GM23248 (cell line): ENCODE measurements at regions not wholly inside any gene's neighbourhood (a gene's known extent, or its start where the extent isn't known, plus 50 kb on each side); places are given as distances from the start of the nearest gene placed in this dataset.

Source experiments
- EZH2 ChIP-seq: fragments of 200-600 bp; sonication (generic); IDR thresholded peaks from 2 replicates; pipeline ENCODE4 v1.6.1; 2018; ENCODE audit warnings: antibody characterized with exemption, mild to moderate bottlenecking; ENCODE audit not compliant: insufficient read depth, poor library complexity, severe bottlenecking
- EZH2phosphoT487 ChIP-seq: fragments of 200-600 bp; sonication (generic); IDR thresholded peaks from 2 replicates; pipeline ENCODE4 v1.6.1; 2018; ENCODE audit warnings: antibody characterized with exemption, moderate library complexity, mild to moderate bottlenecking, low read depth; ENCODE audit not compliant: insufficient read depth

DNA sequence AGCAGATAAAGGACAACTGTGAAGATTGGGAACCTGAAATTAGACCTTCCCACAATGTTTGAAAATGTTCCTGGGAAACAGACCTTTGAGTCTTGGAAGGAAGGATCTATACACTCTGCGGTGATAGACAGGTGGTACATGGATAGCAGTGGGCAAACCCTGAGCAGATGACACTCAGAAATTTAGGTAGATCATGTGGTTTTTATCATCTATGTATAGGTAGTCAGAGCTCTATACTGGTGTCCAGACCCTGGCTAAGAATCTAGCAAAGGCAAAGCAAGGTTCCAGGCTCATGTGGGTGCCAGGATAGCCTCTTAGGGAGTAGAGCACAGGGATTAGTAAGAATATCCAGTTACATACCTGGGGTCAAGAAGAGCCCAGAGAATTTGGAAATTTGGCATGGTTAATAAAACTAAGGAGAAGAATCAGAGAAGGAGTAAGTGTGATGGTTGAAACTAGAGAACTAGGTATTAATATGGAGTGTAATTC, 331.2 kb upstream of the FBXO33 start:
- no peak for TF ChIP-seq EZH2
- no peak for TF ChIP-seq EZH2phosphoT487
